EH (cell line): ENCODE measurements at regions not wholly inside any gene's neighbourhood (a gene's known extent, or its start where the extent isn't known, plus 50 kb on each side); places are given as distances from the start of the nearest gene placed in this dataset.
"Not testable (repeated sequence)": the region's sequence is repeated elsewhere in the genome, so short reads cannot be mapped to it uniquely, and the experiment has no call there.

ENCODE experiments used
- DNase-seq: peaks from one replicate; pipeline ENCODE4 v3.0.0-alpha.2; 2015; ENCODE audit warnings: low read depth

GRCh38 chr15:45810201-45810600, 175.4 kb downstream of the SQOR start:
- no peak for DNase-seq

- no peak for DNase-seq
These were observed 177.4 kb downstream of the SQOR start for GRCh38 chr15:45812200-45812599.

DNA sequence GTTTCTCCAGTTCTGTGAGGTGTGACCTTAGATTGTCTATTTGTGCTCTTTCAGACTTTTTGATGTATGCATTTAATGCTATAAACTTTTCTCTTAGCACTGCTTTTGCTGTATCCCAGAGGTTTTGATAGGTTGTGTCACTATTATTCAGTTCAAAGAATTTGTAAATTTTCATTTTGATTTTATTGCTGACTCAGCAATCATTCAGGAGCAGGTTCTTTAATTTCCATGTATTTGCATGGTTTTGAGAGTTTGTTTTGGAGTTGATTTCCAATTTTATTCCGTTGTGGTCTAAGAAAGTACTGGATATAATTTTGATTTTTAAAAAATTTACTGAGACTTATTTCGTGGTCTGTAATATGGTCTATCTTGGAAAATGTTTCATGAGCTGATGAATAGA, 182.7 kb downstream of the SQOR start:
- not testable (repeated sequence) for DNase-seq

- no peak for DNase-seq
These were observed 186.6 kb downstream of the SQOR start for GRCh38 chr15:45821390-45821789.

GRCh38 chr15:45822968-45823367, 188.1 kb downstream of the SQOR start:
- not testable (repeated sequence) for DNase-seq

GRCh38 chr15:45827275-45827674, 192.4 kb downstream of the SQOR start:
- DNase-seq = no peak

DNA sequence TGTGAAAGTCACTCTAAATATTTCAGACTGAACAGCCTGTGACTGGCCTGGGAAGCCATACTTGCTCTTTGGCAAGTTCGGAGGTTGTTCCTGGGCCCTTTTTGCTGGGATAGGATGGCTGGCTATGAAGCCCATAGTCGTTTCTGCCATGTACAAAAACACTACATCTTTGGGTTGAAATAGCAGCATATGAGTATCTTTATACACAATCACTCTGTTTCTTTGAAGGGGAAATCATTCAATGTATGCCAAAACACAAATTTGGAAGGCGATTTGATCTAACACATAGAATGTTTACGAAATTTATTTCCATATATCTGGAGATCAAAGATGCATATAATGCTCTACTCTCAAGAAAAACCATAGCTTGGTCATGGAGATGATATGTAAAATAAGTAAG, 192.9 kb downstream of the SQOR start:
- no peak for DNase-seq

DNA sequence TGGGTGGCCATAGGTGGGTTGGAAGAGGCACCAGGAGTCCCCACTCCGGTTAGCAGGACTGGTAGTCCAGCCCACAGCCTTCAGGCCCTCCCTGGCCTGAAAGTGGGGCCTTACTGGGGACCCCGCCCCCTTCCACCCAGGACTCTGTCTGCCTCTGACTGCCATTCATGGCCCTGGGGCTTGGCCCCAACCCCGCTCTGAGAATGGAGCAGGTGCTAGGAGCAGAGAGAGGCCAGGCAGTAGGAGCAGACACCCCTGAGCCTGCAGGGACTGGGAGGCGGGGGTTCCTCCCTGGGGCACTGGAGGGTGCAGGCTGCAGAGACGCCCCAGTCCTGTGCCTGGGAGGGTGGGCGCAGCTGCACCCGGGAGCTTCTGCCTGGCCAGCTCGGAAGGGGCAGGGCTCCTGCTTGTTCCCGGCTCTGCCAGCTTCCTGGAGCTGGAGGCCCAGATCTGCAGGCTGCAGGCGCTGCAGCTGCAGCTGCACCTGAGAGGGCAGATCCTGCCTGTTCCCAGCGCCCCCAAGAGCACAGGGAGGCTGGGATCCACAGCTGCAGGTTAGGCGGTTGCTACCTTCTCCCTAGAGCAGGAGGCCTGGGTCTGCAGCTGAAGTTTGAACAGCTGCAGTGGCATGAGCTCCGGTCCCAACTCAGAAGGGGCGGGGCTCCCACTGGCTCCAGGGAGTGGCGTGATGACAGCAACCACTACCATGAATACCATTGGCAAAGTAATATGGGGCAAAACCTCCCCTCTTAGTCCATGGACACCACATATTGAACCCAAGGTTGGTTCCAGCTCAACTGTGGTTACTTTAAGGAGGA, 194.7 kb downstream of the SQOR start:
- no peak for DNase-seq

DNA sequence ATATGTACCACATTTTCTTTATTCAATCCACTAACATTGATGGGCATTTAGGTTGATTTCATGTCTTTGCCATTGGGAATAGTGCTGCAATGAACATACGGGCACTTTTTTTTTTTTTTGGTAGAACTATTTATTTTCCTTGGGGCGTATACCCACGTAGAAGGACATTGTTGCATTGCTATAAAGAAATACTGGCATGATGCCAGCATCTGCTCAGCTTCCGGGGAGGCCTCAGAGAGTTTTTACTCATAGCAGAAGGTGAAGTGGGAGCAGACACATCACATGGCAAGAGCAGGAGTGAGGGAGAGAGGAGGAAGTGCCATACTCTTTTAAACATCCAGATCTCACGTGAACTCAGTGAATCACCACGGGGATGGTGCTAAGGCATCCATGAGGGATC, 197.0 kb downstream of the SQOR start:
- no peak for DNase-seq

DNA sequence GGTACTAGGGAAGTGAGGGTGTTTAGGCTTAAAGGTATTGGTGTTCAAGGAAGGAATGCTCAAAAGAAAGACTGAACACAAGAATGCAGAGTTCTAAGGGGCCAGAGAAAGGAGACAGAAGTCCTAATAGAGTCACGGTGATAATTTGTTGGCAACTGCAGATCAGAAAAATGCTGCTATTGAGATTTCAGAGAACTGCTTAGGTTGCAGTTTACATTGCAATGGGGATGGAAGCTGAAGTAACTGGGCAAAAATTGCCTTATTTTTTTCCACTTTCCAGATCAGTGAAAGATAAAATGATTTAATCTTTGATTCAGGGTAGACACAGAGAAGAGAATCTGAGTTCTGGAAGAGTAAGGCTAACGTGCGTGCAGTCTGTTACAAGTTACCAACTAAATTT, 199.8 kb downstream of the SQOR start:
- DNase-seq = no peak

- DNase-seq = no peak
These were observed 207.3 kb downstream of the SQOR start for GRCh38 chr15:45842151-45842550.

- no peak for DNase-seq
These were observed 212.8 kb downstream of the SQOR start for GRCh38 chr15:45847645-45848044.

GRCh38 chr15:45849136-45849535, 214.3 kb downstream of the SQOR start:
- no peak for DNase-seq

GRCh38 chr15:45854455-45855202, 219.8 kb downstream of the SQOR start:
- no peak for DNase-seq

DNA sequence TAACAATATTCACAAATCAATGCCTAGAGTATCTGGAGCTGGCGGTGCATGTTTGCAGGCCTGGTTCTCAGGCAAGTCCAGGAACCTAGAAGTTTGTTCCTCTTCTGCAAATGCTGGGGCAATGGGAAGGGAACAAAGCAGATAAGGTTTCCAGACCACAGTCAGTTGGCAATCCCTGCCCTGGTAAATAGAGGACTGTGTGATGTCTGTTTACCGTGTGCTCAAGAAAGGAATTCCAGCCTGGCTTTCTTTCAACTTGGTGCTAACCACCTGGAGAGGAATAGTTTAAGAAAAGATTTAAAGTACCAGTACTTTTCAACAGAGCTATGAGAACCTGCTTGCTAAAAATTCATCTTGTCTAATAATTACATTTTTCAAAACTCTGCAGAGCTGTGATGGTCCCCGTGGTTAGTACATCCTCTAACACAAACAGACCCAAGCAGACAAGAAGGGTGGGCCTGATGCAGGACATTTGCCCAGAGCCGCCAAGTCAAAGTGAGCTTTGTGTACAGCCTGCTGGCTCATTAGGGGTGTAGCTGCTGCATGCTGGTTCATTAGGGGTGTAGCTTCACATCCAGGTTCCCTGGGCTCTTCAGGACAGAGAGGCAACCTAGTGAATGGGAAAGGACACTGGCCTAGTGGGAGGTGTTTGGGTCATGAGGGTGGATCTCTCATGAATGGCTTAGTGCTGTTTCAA, 220.5 kb downstream of the SQOR start:
- DNase-seq = no peak

DNA sequence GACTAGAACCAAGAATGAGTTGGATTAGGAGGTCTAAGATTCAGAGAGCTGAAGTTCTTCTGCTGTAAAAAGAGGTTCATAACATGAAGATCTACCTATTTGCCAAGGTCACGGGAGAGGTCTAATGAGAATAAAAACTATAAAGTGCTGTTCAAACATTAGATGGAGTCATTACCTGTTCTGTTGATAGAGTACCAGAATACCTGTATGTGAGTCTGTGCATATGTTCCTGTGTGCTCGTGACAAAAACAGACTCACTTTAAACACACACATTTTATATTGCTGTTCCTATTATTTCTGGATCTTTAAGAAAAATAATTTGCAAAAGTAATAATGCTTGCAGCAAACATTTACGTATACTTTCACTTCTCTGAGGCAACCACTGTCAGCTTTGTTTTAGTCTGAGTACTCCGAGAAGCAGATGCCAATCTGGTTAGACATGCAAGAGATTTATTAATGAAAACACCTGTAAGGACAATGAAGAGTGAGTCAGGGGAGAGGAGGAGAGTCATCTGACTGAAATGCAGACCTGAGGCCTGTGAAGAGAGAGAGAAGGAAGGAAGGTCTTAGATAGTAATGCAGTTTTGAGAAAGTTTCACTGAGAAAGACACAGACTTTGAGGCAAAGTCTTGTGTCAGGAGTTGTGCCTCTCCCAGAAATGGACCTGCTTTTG, 221.2 kb downstream of the SQOR start:
- DNase-seq = peak; percentile 15

GRCh38 chr15:45857291-45857690, 222.5 kb downstream of the SQOR start:
- no peak for DNase-seq

- no peak for DNase-seq
These were observed 223.7 kb downstream of the SQOR start for GRCh38 chr15:45858491-45858890.

GRCh38 chr15:45862034-45862433, 227.2 kb downstream of the SQOR start:
- DNase-seq = peak; percentile 3

DNA sequence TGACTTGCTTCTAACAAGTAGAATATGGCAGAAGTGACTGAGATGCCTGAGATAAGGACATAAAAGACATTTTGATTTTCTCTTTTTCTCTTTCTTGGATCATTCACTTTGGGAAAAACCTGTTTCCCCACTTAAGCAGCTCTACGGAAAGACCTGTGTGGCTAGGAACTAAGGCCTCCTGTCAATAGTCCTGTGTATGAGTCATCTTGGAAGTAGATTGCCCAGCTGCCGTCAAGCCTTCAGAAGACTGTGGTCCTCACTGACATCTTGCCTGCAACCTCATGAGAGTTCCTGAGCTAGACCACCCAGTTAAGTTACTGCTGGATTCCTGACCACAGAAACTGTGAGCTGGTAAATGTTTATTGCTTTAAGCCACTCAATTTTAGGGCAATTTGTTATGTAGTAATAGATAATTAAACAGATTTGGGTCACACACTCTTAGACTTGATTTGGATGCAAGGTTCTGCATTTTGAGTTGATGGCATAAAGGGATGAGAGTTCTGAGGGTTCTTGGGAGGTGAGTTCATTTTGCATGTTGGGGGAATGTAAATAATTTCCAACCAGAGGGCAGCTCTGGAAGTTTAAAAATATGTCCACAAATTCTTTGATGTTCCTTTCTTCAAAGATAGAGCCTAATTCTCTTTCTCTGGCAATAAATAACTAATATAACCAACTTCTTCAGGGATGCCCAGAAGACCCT, 229.2 kb downstream of the SQOR start:
- DNase-seq = no peak

GRCh38 chr15:45866616-45867015, 231.8 kb downstream of the SQOR start:
- DNase-seq = no peak

DNA sequence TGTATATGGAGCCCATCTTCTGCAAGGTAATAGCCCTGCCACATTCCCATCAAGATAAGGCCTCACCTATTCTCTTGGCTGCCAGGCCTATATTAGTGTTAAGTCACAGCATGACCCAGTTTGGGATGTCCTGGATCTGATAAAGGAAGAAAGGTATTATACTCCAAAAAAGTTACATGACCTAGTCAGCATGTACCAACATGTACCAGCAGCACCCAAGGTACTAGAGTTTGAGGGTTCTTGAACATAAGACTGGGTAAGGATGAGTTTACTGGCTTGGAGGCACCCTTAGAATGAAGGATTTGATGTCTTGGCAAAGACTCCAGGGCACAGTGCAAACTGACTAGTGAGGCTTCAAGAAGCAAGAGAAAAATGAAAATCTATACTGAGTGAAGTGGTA, 232.5 kb downstream of the SQOR start:
- DNase-seq = no peak
